ENCODE measurements at regions not wholly inside any gene's neighbourhood (a gene's known extent, or its start where the extent isn't known, plus 50 kb on each side); places are given as distances from the start of the nearest gene placed in this dataset.

DNA sequence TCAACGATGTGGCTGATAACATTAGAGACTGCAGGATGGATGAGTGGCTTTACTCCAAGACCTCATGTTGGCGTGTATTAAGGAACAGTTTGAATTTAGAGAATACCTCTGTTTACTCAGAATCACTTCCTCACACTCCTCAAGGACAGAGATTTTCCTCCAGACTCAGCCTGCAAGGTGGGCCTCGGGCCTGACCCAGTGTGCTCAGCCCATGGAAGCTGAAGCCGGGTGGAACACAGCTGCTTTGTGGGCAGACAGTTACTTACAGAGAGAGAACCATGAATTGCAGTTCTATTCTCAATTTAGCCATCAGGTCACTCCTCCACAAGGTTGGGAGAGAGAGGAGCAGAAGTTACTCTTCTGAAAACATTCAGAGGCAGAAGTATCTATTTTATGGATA, 135.8 kb downstream of the SNX19 start:
- no peaks in the 10 kb centered on the region for H3K36me3 ChIP-seq (ENCODE audit: control insufficient read depth, insufficient read depth, low read length)
- WGBS (ENCODE audit: insufficient coverage, low lambda C conversion rate), result no CpG with 5 or more reads among the region's 4 CpGs

DNA sequence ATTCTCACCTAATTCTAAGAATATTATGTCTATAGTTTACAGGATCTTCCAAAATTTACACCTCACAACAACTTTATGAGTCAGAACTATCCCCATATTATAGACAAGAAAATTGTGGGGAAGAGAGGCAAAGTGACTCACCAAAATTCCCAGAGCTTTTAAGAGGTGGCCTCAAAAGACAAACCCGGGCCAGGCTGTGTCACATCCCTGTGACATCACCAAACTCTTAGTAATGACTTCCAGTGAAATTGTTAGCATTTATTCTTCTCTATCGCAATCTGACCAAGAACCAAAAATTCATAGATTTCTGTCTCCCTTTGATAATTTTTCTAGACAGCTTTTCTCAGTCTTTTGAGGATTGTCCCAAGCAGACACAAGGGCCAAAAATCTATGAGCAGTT, 134.3 kb downstream of the SNX19 start:
- Histone ChIP-seq H3K27ac (ENCODE audit: low read length) (no peak overlapping the region), H3K9me3 (ENCODE audit: control insufficient read depth, low read depth, low read length) (peaks cover 2% of the 10 kb centered on the region), H3K4me3 (ENCODE audit: low read length) (no peak overlapping the region), H3K27me3 (ENCODE audit: control insufficient read depth, insufficient read depth, low read length) (peaks cover 6% of the 10 kb centered on the region), H3K36me3 (ENCODE audit: control insufficient read depth, insufficient read depth, low read length) (no peaks in the 10 kb centered on the region), H3K4me1 (ENCODE audit: control insufficient read depth, insufficient read depth, low read length) (no peaks in the 10 kb centered on the region)
- 67% methylated on average over 1 of the region's 2 CpGs for WGBS (ENCODE audit: insufficient coverage, low lambda C conversion rate)
- DNase-seq, result no peak

More for the DNA sequence above, 135.8 kb downstream of the SNX19 start:
- Histone ChIP-seq H3K4me3 (ENCODE audit: low read length) (no peak overlapping the region), H3K27ac (ENCODE audit: low read length) (no peak overlapping the region), H3K27me3 (ENCODE audit: control insufficient read depth, insufficient read depth, low read length) (peaks cover 6% of the 10 kb centered on the region), H3K4me1 (ENCODE audit: control insufficient read depth, insufficient read depth, low read length) (no peaks in the 10 kb centered on the region), H3K9me3 (ENCODE audit: control insufficient read depth, low read depth, low read length) (peaks cover 2% of the 10 kb centered on the region)
- no peak for DNase-seq

DNA sequence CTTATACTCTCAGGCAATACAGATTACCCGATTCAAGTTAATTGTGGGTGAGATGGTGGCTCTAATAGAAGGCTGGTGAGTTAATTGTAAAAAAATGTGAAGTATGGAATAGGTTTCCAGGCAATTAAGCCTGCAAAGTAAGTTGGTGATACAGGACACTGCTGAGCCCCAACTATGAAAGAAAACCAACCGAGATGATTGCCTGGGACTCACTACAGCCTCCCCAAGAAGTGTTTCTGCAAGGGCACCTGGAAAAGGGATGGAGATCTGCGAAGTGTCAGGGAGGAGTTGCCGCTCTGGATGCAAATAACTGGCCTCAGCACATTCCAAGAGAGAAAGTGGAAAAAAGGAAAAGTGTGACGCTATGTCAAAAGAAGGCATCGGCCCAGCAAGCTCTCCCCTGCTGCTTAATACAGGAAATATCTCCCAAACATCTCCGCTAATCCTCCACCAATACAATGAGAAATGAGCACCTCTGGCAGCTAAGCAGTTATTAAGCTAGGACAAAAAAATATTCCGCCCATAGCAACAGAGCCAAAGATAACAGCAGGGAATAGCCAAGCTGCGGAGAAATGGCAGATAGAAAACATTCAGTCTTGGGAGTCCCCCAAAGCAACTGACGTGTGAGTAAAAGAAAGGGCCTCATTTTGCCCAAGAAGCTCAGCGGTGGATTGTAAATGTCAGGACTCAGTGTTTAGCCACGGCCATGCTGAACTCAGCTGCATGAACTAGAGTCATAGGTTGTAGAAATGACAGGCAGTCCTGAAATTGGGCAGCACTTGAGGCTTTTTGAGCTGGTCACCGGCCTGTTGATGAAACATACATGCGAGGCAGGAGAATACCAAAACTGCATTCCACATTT, 133.7 kb downstream of the SNX19 start:
- Histone ChIP-seq H3K4me3 (ENCODE audit: low read length) (no peak overlapping the region), H3K27me3 (ENCODE audit: control insufficient read depth, insufficient read depth, low read length) (peaks cover 6% of the 10 kb centered on the region), H3K36me3 (ENCODE audit: control insufficient read depth, insufficient read depth, low read length) (no peaks in the 10 kb centered on the region), H3K9me3 (ENCODE audit: control insufficient read depth, low read depth, low read length) (peaks cover 2% of the 10 kb centered on the region), H3K27ac (ENCODE audit: low read length) (no peak overlapping the region), H3K4me1 (ENCODE audit: control insufficient read depth, insufficient read depth, low read length) (no peaks in the 10 kb centered on the region)
- 70% methylated on average over 4 of the region's 14 CpGs for WGBS (ENCODE audit: insufficient coverage, low lambda C conversion rate)
- DNase-seq, result peak in 1 of 2 donors; percentile 11

DNA sequence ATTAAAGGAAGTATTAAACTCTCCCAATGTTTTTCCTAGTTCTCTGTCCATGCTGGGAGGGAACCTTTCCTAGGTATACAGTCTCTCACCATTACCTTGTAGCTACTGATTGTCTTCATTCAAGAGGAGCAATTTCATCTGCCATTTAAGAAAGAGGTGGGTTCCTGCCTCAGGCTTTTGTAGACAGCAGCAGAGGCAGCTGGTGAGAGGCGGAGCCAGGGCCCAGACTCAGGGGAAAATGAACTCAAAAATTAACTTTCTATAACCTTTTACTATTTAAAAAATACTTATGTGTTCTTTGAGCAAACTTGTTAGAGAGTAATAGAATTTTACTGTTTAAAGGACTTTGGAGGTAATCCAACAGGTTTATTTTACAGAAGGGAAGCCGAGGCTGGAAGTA, 133.0 kb downstream of the SNX19 start:
- Histone ChIP-seq H3K4me3 (ENCODE audit: low read length) (no peak overlapping the region), H3K36me3 (ENCODE audit: control insufficient read depth, insufficient read depth, low read length) (no peaks in the 10 kb centered on the region), H3K27ac (ENCODE audit: low read length) (no peak overlapping the region), H3K4me1 (ENCODE audit: control insufficient read depth, insufficient read depth, low read length) (no peaks in the 10 kb centered on the region), H3K27me3 (ENCODE audit: control insufficient read depth, insufficient read depth, low read length) (peaks cover 6% of the 10 kb centered on the region), H3K9me3 (ENCODE audit: control insufficient read depth, low read depth, low read length) (no peaks in the 10 kb centered on the region)
- WGBS (ENCODE audit: insufficient coverage, low lambda C conversion rate), result 100% methylated on average over 1 of the region's 2 CpGs
- DNase-seq, result no peak

DNA sequence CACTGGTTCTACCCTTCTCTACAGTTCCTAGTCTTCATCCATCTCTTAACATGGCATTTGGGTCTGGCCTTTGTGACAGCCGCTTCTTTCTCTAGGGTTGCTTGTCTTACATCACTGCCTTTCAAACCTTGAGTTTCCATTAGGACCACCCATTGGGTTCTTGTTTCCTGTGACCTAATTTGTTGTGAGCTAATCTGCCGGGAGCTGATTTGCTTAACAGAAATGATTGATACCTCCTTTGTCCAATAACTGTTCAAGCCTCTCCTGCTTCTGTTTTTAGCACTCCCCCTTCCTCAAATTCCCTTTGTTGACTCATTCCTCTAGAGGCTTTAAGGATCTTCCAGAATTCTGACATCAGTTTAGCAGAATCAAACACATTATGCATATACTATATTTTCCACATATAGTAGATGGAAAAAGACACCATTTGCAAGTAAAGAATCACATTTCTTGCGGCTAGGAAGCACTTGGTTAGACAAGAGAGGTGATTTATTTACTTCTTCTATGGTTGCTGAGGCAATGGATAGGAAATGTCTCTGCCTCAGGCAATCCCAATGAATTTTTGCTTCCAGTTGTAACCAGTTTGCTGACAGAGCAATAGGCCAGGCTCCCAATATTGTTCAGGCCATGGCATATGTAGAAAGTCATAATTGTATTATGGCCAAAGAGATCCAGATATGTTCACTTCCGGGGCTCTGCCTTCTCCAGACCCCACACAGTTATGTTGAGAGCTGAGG, 130.7 kb downstream of the SNX19 start:
- no peak overlapping the region for H3K27ac ChIP-seq (ENCODE audit: low read length)
- H3K9me3 ChIP-seq (ENCODE audit: control insufficient read depth, low read depth, low read length), result peaks cover under 1% of the 10 kb centered on the region
- H3K36me3 ChIP-seq (ENCODE audit: control insufficient read depth, insufficient read depth, low read length), result no peaks in the 10 kb centered on the region
- H3K4me1 ChIP-seq (ENCODE audit: control insufficient read depth, insufficient read depth, low read length), result no peaks in the 10 kb centered on the region
- no CpG with 5 or more reads among the region's 4 CpGs for WGBS (ENCODE audit: insufficient coverage, low lambda C conversion rate)
- H3K4me3 ChIP-seq (ENCODE audit: low read length), result no peak overlapping the region
- peaks cover 4% of the 10 kb centered on the region for H3K27me3 ChIP-seq (ENCODE audit: control insufficient read depth, insufficient read depth, low read length)
- DNase-seq, result no peak

DNA sequence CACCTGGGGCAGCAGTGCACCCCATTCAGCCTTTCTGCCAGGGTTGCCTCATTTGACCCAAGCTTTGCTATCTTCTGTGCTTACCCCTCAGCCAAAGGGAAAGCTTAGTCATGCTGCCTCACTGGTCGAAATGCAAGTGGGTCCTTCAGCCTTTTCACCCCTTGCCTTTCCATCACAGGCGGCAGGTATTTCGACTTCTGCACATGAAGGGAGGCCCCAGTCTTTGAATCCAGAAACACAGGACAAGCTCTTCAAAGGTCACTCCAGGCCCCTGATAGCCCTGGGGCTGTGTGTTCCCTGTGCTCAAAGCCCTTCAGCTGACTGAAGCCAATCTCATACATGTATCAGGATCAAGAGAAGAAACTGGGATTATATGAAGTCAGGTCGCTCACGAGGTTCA, 129.7 kb downstream of the SNX19 start:
- H3K4me3 ChIP-seq (ENCODE audit: low read length), result no peak overlapping the region
- H3K36me3 ChIP-seq (ENCODE audit: control insufficient read depth, insufficient read depth, low read length), result no peaks in the 10 kb centered on the region
- no peaks in the 10 kb centered on the region for H3K4me1 ChIP-seq (ENCODE audit: control insufficient read depth, insufficient read depth, low read length)
- H3K27ac ChIP-seq (ENCODE audit: low read length), result no peak overlapping the region
- no peaks in the 10 kb centered on the region for H3K27me3 ChIP-seq (ENCODE audit: control insufficient read depth, insufficient read depth, low read length)
- WGBS (ENCODE audit: insufficient coverage, low lambda C conversion rate), result 93% methylated on average over 2 of the region's 5 CpGs
- no peak for DNase-seq
- H3K9me3 ChIP-seq (ENCODE audit: control insufficient read depth, low read depth, low read length), result peaks cover 7% of the 10 kb centered on the region

DNA sequence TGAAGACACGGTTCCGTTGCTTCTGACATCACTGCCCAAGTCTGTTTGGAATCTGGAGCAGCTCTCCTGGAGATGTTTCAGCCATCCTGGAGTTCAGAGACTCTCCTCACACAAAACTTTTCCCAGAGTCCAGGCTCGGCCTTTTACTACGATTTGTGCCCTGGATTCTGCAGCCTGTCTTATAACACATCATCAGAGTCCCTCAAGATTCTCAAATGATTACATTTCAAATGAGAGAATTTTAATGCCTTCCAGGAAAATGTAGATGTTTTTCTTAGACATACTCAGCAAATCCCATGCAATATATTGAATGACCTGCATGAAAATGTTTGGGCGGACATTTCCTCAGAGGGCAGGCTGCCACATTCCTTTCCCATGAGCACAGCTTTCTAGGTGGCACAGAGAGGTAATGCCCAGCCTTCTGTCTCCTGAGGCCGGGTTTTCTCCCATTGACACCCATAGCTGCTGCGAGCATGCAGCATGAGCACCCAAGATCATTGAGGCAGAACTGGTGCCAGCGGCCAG, 129.1 kb downstream of the SNX19 start:
- DNase-seq, result no peak
- no peak overlapping the region for H3K27ac ChIP-seq (ENCODE audit: low read length)
- 90% methylated on average over 2 of the region's 8 CpGs for WGBS (ENCODE audit: insufficient coverage, low lambda C conversion rate)

DNA sequence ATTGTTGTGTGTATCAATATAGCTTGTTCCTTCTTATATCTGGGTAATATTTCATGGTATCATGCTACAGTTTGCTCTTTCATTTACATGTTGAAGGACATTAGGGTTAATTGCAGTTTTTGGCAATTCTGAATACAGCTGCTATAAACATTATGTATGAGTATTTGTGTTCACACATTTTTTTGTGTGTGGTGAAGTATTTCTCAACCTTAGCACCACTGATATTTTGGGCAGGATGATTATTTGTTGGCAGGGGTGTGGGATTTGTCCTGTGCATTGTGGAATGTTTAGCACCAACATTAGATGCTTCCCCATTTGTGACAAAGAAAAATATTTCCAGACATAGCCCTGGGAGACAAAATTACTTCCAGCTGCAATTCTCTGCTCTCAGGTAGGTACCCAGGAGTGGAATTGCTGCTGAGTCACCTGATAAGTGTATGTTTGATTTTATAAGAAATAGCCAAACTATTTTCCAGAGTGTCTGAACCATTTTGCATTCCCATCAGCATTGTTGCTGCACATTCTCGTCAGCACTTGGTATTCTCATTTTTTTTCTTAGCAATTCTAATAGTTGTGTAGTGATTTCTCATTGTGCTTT, 128.2 kb downstream of the SNX19 start:
- no peak overlapping the region for H3K4me3 ChIP-seq (ENCODE audit: low read length)
- no peak overlapping the region for H3K27ac ChIP-seq (ENCODE audit: low read length)
- H3K4me1 ChIP-seq (ENCODE audit: control insufficient read depth, insufficient read depth, low read length), result no peaks in the 10 kb centered on the region
- no peaks in the 10 kb centered on the region for H3K27me3 ChIP-seq (ENCODE audit: control insufficient read depth, insufficient read depth, low read length)
- H3K9me3 ChIP-seq (ENCODE audit: control insufficient read depth, low read depth, low read length), result peaks cover 7% of the 10 kb centered on the region
- no peaks in the 10 kb centered on the region for H3K36me3 ChIP-seq (ENCODE audit: control insufficient read depth, insufficient read depth, low read length)
- no peak for DNase-seq
- WGBS (ENCODE audit: insufficient coverage, low lambda C conversion rate), result 100% methylated on average over 1 of the region's 1 CpG

More for the DNA sequence above, 129.1 kb downstream of the SNX19 start:
- Histone ChIP-seq H3K36me3 (ENCODE audit: control insufficient read depth, insufficient read depth, low read length) (no peaks in the 10 kb centered on the region), H3K4me1 (ENCODE audit: control insufficient read depth, insufficient read depth, low read length) (no peaks in the 10 kb centered on the region), H3K27me3 (ENCODE audit: control insufficient read depth, insufficient read depth, low read length) (no peaks in the 10 kb centered on the region), H3K9me3 (ENCODE audit: control insufficient read depth, low read depth, low read length) (peaks cover 7% of the 10 kb centered on the region), H3K4me3 (ENCODE audit: low read length) (no peak overlapping the region)

DNA sequence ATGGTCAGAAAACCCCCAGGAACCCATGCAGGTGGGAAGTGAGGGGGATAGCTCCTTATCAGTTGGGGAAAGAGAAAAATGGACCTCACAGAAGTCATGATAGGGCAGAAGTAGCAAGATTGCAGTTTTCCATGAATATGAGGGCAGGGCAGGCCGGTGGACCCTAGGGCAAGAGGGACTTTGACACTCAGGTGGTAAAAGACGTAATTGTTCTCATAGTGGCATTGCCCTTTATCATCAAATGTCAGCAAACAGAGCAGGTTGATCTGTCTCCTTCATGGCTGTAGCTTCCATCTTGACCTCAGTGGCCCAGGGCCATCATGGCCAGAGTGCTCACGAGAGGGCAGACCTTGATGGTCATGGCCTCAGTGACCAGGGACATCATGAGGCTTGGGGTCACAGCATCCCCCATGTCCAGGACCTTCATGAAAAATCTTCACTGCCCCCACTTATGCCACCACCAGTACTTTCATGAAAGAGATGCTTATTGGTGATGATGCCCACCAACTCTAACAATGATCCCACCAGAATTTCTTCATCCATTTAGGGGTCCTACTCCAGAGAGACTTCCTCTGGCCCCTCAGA, 127.1 kb downstream of the SNX19 start:
- no CpG with 5 or more reads among the region's 3 CpGs for WGBS (ENCODE audit: insufficient coverage, low lambda C conversion rate)
- Histone ChIP-seq H3K4me3 (ENCODE audit: low read length) (no peak overlapping the region), H3K9me3 (ENCODE audit: control insufficient read depth, low read depth, low read length) (peaks cover 7% of the 10 kb centered on the region), H3K27me3 (ENCODE audit: control insufficient read depth, insufficient read depth, low read length) (peaks cover under 1% of the 10 kb centered on the region), H3K27ac (ENCODE audit: low read length) (no peak overlapping the region), H3K36me3 (ENCODE audit: control insufficient read depth, insufficient read depth, low read length) (no peaks in the 10 kb centered on the region), H3K4me1 (ENCODE audit: control insufficient read depth, insufficient read depth, low read length) (no peaks in the 10 kb centered on the region)
- peak; percentile 31 to 63 for DNase-seq

DNA sequence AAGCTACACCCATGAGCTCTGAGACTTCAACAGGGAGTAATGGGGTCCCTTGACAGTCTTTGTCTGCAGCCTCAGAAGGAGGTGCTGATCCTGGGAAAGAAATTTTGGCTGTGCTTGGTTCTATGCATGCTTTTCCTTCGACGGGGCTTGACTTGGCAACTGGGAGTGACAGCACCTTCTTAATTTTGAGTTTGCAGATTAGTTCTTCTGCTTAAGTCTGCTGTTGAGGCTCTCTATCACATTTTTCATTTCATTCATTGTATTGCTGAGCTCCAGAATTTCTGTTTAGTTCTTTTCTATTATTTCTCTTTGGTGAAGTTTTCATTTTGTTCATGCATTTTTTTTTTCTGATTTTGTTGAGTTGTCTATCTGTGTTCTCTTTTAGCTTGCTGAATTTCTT, 125.6 kb downstream of the SNX19 start:
- peaks cover 7% of the 10 kb centered on the region for H3K9me3 ChIP-seq (ENCODE audit: control insufficient read depth, low read depth, low read length)
- H3K4me1 ChIP-seq (ENCODE audit: control insufficient read depth, insufficient read depth, low read length), result no peaks in the 10 kb centered on the region
- H3K27me3 ChIP-seq (ENCODE audit: control insufficient read depth, insufficient read depth, low read length), result peaks cover 2% of the 10 kb centered on the region
- WGBS (ENCODE audit: insufficient coverage, low lambda C conversion rate), result no CpG with 5 or more reads among the region's 2 CpGs
- no peak overlapping the region for H3K4me3 ChIP-seq (ENCODE audit: low read length)
- DNase-seq, result no peak
- H3K27ac ChIP-seq (ENCODE audit: low read length), result no peak overlapping the region
- H3K36me3 ChIP-seq (ENCODE audit: control insufficient read depth, insufficient read depth, low read length), result no peaks in the 10 kb centered on the region
